Psoas muscle (tissue), 7 donors: ENCODE measurements at regions not wholly inside any gene's neighbourhood (a gene's known extent, or its start where the extent isn't known, plus 50 kb on each side); places are given as distances from the start of the nearest gene placed in this dataset.

ENCODE experiments used
- ATAC-seq, 4 donors: fragments of 200-7000 bp; cut with Tn5 transposase; one replicate each; pipeline ENCODE4 v1.9.1; 2020; ENCODE audit warnings: moderate library complexity in 3 of 4, mild to moderate bottlenecking in 2 of 4
- DNase-seq, 2 donors: peaks; one replicate each; pipeline ENCODE4 v3.0.0-alpha.2; 2020
- H3K27ac ChIP-seq: fragments of 200-600 bp; one replicate; pipeline ENCODE4 v1.8.0; 2022
- H3K27me3 ChIP-seq, 3 donors: fragments of 200-600 bp in 1 of 3; one replicate each; pipeline versions ENCODE4 v1.6.1 to v1.8.0; 2013 to 2022; ENCODE audit warnings: low read length in 2 of 3, mild to moderate bottlenecking in 2 of 3, moderate library complexity in 1 of 3; ENCODE audit not compliant: insufficient read depth in 3 of 3
- H3K36me3 ChIP-seq, 2 donors: fragments of 200-600 bp in 1 of 2; one replicate each; pipeline versions ENCODE4 v1.6.1 to v1.8.0; 2013 to 2022; ENCODE audit warnings: low read depth in 1 of 2, mild to moderate bottlenecking in 1 of 2, moderate library complexity in 1 of 2; ENCODE audit not compliant: insufficient read depth in 1 of 2
- H3K4me1 ChIP-seq: fragments of 200-600 bp; one replicate; pipeline ENCODE4 v1.8.0; 2022
- H3K4me3 ChIP-seq: fragments of 200-600 bp; one replicate; pipeline ENCODE4 v1.8.0; 2022; ENCODE audit warnings: mild to moderate bottlenecking
- H3K9me3 ChIP-seq: fragments of 200-600 bp; one replicate; pipeline ENCODE4 v1.8.0; 2022
- WGBS, 3 donors: extraction: QIAGEN DNeasy Blood & Tissue Kit; methylation state at CpG; one replicate each; pipeline versions ENCODE4 v1.1.6 to v1.1.7; 2013; 5-methylcytosine and 5-hydroxymethylcytosine counted together
- intact Hi-C, 2 donors: fragments of 100-400 bp; cut with DNase I; formaldehyde crosslinking; loops; one replicate each; pipeline versions ENCODE4 v1.11.0 to v1.14.2; 2022
- TF ChIP-seq, protein P1 (sequence below): fragments of 200-600 bp; IDR thresholded peaks from one replicate; pipeline ENCODE4 v1.8.0; 2022; ENCODE audit warnings: antibody characterized with exemption
- donor health status: healthy with polysubstance abuse.
- donor health status: DM: no; HTN: no; CAD: no; lungs with moderate emphysema.
- donor health status: Bipolar disorder and iron deficiency.
- donor health status: healthy.
- donor health status: DM: yes; HTN: yes; CAD: no.
- donor health status: DM: no; HTN: no; CAD: no.
- donor health status: DM: yes; HTN: yes; CAD: no.

GRCh38 chr18:41331661-41332060, 623.4 kb upstream of the PIK3C3 start:
- DNase-seq, result no peak
- intact Hi-C loops, result no loop called here
- H3K9me3 ChIP-seq, result no peaks in the 10 kb centered on the region
- no peak overlapping the region for H3K27ac ChIP-seq
- WGBS, 3 donors, result 87 to 93% (median 89%) methylated on average over 1 of the region's 1 CpG
- no peaks in the 10 kb centered on the region for H3K27me3 ChIP-seq
- H3K4me3 ChIP-seq, result no peak overlapping the region
- TF ChIP-seq, protein P1, sequence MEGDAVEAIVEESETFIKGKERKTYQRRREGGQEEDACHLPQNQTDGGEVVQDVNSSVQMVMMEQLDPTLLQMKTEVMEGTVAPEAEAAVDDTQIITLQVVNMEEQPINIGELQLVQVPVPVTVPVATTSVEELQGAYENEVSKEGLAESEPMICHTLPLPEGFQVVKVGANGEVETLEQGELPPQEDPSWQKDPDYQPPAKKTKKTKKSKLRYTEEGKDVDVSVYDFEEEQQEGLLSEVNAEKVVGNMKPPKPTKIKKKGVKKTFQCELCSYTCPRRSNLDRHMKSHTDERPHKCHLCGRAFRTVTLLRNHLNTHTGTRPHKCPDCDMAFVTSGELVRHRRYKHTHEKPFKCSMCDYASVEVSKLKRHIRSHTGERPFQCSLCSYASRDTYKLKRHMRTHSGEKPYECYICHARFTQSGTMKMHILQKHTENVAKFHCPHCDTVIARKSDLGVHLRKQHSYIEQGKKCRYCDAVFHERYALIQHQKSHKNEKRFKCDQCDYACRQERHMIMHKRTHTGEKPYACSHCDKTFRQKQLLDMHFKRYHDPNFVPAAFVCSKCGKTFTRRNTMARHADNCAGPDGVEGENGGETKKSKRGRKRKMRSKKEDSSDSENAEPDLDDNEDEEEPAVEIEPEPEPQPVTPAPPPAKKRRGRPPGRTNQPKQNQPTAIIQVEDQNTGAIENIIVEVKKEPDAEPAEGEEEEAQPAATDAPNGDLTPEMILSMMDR, result no peak
- H3K4me1 ChIP-seq, result no peaks in the 10 kb centered on the region
- no peaks in the 10 kb centered on the region for H3K36me3 ChIP-seq
- no peak for ATAC-seq

- DNase-seq (no peak), ATAC-seq (no peak)
- H3K36me3 ChIP-seq, result no peaks in the 10 kb centered on the region
- no peak overlapping the region for H3K27ac ChIP-seq
- H3K9me3 ChIP-seq, result no peaks in the 10 kb centered on the region
- 55 to 57% (median 57%) methylated on average over 2 of the region's 2 CpGs for WGBS, 3 donors
- H3K4me1 ChIP-seq, result no peaks in the 10 kb centered on the region
- no peak overlapping the region for H3K4me3 ChIP-seq
- TF ChIP-seq, protein P1, result no peak
- no peaks in the 10 kb centered on the region for H3K27me3 ChIP-seq
- intact Hi-C loops, result no loop called here
Observed at GRCh38 chr18:41326311-41326710, 628.7 kb upstream of the PIK3C3 start.

DNA sequence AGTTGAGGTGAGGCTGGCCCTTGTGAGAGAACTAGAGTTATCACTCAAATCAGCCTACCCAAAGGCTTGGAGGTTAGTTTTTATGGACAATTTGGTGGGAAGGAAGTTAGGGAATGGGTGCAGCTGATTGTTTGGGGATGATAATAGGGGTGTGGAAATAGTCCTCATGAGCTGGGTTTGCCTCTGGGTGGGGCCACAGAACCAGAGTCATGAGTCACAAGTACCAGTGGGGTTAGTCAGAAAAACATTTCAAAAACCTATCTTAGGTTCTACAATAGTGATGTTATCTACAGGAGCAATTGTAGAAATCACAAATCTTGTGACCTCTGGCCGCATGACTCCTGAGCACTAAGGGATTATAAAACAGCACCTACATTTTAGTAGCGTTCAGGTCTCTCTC, 630.1 kb upstream of the PIK3C3 start:
- Histone ChIP-seq H3K27ac (no peak overlapping the region), H3K9me3 (no peaks in the 10 kb centered on the region), H3K27me3 (no peaks in the 10 kb centered on the region), H3K4me1 (no peaks in the 10 kb centered on the region), H3K4me3 (no peak overlapping the region), H3K36me3 (no peaks in the 10 kb centered on the region)
- 80 to 93% (median 84%) methylated on average over 2 of the region's 2 CpGs for WGBS, 3 donors
- DNase-seq (no peak), ATAC-seq (no peak)
- intact Hi-C loops, result no loop called here
- TF ChIP-seq, protein P1, result no peak

DNA sequence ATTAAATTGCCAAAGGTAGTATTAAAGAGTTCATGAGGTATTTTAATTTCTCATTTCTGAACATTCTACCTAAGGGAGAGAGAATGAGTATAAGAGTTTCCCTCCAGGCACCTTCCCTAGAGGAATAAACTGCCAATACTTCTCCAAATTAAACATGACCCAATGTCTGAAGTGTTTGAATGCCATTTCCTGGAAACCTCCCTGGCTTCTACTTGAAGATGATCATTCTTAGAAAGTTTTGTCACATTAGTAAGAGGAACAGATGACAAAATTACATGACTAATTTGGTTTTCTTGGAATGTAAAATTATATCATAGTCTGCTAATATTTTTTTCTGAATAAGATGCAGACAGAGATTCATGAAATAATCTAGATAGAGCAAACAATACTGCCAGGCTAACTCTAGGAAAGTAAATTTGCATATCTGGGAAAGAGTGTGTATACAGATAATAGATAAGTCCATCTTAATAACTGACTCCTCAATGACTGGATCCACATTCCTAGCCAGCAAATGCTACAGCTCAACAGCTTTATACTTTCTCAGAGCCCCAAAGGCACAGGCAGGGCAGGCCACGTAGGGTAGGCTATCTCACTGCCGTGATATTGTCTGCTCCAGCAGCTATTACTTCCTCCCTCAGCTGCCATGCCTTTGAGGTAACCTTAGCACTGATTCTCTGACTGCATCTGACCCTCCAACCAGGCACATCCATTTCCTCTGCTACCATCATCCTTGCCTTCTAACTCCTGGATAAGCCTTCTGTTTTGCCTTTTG, 630.8 kb upstream of the PIK3C3 start:
- no peak for DNase-seq
- ATAC-seq, result no peak
- 68 to 85% (median 76%) methylated on average over 2 of the region's 2 CpGs for WGBS, 3 donors
- H3K36me3 ChIP-seq, result no peaks in the 10 kb centered on the region
- intact Hi-C loops, result no loop called here
- no peaks in the 10 kb centered on the region for H3K9me3 ChIP-seq
- no peak overlapping the region for H3K27ac ChIP-seq
- TF ChIP-seq, protein P1, result no peak
- H3K4me3 ChIP-seq, result no peak overlapping the region
- H3K4me1 ChIP-seq, result no peaks in the 10 kb centered on the region
- H3K27me3 ChIP-seq, result no peaks in the 10 kb centered on the region

GRCh38 chr18:41323044-41323443, 632.0 kb upstream of the PIK3C3 start:
- no peaks in the 10 kb centered on the region for H3K36me3 ChIP-seq
- ATAC-seq (no peak), DNase-seq (no peak)
- H3K27ac ChIP-seq, result no peak overlapping the region
- no peak overlapping the region for H3K4me3 ChIP-seq
- intact Hi-C loops, result no loop called here
- H3K4me1 ChIP-seq, result no peaks in the 10 kb centered on the region
- TF ChIP-seq, protein P1, result no peak
- no peaks in the 10 kb centered on the region for H3K9me3 ChIP-seq
- no peaks in the 10 kb centered on the region for H3K27me3 ChIP-seq
